ENCODE measurements at regions not wholly inside any gene's neighbourhood (a gene's known extent, or its start where the extent isn't known, plus 50 kb on each side); places are given as distances from the start of the nearest gene placed in this dataset.

DNA sequence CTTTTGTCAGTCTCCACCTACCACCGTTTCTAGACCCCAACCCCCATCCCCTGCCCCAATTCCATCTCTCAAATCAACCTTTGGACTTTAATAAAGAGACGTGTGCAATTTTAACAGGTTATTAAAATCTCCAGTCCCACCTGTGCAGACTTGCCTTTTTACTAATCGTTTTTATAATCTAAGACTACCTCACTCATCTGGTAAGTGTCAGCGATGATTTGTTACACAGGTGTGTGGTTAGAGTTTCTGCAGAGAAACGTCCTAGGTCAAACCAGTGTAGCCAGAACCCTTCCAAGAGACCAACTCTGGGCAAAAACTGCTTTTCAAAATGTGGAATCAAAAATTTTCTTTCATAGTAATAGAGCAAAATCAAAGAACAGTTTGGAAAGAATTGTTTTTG, 60.4 kb upstream of the PELI2 start:
- DNase-seq, result no peak

DNA sequence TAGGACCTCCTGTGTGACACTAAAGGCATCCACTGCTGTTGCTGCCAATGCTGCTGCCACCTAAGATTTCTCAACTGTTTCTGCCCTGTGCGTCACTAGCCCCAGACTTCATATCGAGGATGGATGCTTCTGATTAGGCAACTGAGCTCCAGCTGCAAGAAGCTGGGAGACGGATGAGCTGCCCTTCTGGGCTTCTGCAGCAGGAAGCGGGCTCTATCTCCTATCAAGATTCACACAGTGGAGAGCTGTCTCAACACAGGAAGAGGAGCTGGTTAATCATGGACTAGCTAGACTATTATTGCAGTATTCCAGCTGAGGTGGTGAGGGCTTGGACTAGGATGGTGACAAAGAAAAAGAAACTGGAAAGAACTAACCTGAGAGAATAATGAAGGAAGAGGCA, 59.2 kb upstream of the PELI2 start:
- peak; percentile 46 for DNase-seq

DNA sequence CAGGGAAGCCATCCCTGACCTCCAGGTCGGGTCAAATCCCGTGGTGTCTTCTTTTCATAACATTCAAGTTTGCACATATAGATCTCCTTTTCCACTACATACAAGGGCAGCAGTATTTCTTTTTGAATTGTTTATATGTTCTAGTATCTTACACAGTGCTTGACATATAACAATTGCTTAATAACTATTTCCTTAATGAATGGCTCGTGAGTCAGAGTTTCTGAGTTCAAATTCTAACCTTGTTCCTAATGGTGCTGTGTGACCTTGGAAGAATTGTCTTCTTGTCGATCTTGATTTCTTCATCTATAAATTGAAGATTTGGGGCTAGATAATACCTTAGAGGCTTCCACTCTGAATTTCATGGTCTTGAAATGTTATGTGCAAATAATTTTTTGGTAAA, 57.2 kb upstream of the PELI2 start:
- no peak for DNase-seq

DNA sequence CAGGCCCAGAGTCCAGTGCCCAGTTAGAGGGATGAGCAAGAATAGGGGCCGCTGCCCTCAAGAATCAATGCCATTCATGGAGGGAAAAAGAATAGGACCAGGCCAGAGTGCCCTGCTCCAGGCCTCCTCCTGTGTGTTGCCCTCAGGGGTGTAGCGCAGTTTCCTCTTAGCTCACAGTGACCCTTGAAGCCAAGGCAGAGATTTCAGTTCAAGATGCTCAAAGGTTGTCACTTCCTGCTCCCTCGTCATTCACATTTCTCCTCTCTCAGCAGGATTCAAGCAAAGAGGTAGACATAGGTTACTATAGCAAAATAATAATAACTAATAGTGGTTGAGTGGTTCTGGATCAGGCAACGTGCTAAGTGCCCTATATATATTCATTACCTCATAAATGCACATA, 55.1 kb upstream of the PELI2 start:
- DNase-seq, result no peak

- DNase-seq, result no peak
Observed at GRCh38 chr14:56064513-56064912, 53.7 kb upstream of the PELI2 start.

- DNase-seq, result peak; percentile 63
Observed at GRCh38 chr14:56065199-56065598, 53.0 kb upstream of the PELI2 start.

GRCh38 chr14:56065621-56066290, 52.5 kb upstream of the PELI2 start:
- peak; percentile 52 for DNase-seq
